Liver (tissue), 8 donors: ENCODE measurements at regions not wholly inside any gene's neighbourhood (a gene's known extent, or its start where the extent isn't known, plus 50 kb on each side); places are given as distances from the start of the nearest gene placed in this dataset.

ENCODE experiments used
- DNase-seq: peaks from one replicate; pipeline ENCODE4 v3.0.0-alpha.2; 2017; ENCODE audit warnings: low spot score
- H3K27ac ChIP-seq, 2 donors: one replicate each; pipeline ENCODE4 v1.7.0; 2013; ENCODE audit warnings: inconsistent platforms in 2 of 2, low read length in 2 of 2, control low read depth in 1 of 2, low read depth in 1 of 2, mild to moderate bottlenecking in 1 of 2
- H3K27me3 ChIP-seq, 4 donors: one replicate each; pipeline versions ENCODE4 v1.6.1 to v1.7.0; 2013; ENCODE audit warnings: low read length in 3 of 4, inconsistent platforms in 1 of 4, mild to moderate bottlenecking in 1 of 4, moderate library complexity in 1 of 4; ENCODE audit not compliant: control insufficient read depth in 4 of 4, insufficient read depth in 4 of 4
- H3K36me3 ChIP-seq, 4 donors: one replicate each; pipeline versions ENCODE4 v1.6.1 to v1.7.0; 2013; ENCODE audit warnings: low read length in 3 of 4, mild to moderate bottlenecking in 3 of 4, low read depth in 1 of 4, moderate library complexity in 1 of 4; ENCODE audit not compliant: control insufficient read depth in 4 of 4, insufficient read depth in 3 of 4
- H3K4me1 ChIP-seq, 4 donors: one replicate each; pipeline versions ENCODE4 v1.6.1 to v1.7.0; 2013; ENCODE audit warnings: low read length in 3 of 4, mild to moderate bottlenecking in 3 of 4, moderate library complexity in 1 of 4; ENCODE audit not compliant: control insufficient read depth in 4 of 4, insufficient read depth in 4 of 4
- H3K4me3 ChIP-seq, 3 donors: one replicate each; pipeline versions ENCODE4 v1.6.1 to v1.7.0; 2013; ENCODE audit warnings: low read length in 3 of 3, control low read depth in 1 of 3, low read depth in 1 of 3, mild to moderate bottlenecking in 1 of 3
- H3K9ac ChIP-seq, 2 donors: one replicate each; pipeline ENCODE4 v1.7.0; 2013; ENCODE audit warnings: low read length in 2 of 2, mild to moderate bottlenecking in 2 of 2, moderate library complexity in 2 of 2, control low read depth in 1 of 2, low read depth in 1 of 2
- H3K9me3 ChIP-seq, 4 donors: one replicate each; pipeline versions ENCODE4 v1.6.1 to v1.7.0; 2013; ENCODE audit warnings: low read length in 3 of 4; ENCODE audit not compliant: control insufficient read depth in 4 of 4
- ATF3 ChIP-seq: IDR thresholded peaks from 2 replicates; pipeline ENCODE4 v1.6.1; 2016; ENCODE audit warnings: antibody characterized with exemption
- CTCF ChIP-seq: fragments of 150-350 bp; IDR thresholded peaks from 2 replicates; pipeline ENCODE4 v1.5.1; 2017; ENCODE audit warnings: improper control_type of control experiment, low read depth, low read length; ENCODE audit not compliant: missing input control
- EGR1 ChIP-seq, 2 donors: IDR thresholded peaks; 2 replicates each; pipeline ENCODE4 v1.6.1; 2016 to 2018; ENCODE audit warnings: antibody characterized with exemption in 2 of 2, low read depth in 2 of 2
- FOXA1 ChIP-seq: IDR thresholded peaks from 2 replicates; pipeline ENCODE4 v1.6.1; 2016; ENCODE audit warnings: antibody characterized with exemption
- FOXA2 ChIP-seq: IDR thresholded peaks from 2 replicates; pipeline ENCODE4 v1.6.1; 2016; ENCODE audit warnings: antibody characterized with exemption
- GABPA ChIP-seq, 2 donors: IDR thresholded peaks in 1 of 2; conservative IDR thresholded peaks in 1 of 2; 2 replicates each; pipeline ENCODE4 v1.6.1; 2016; ENCODE audit warnings: antibody characterized with exemption in 2 of 2, mild to moderate bottlenecking in 1 of 2, moderate library complexity in 1 of 2
- HNF4A ChIP-seq, 2 donors: conservative IDR thresholded peaks; 2 replicates each; pipeline ENCODE4 v1.6.1; 2016; ENCODE audit warnings: antibody characterized with exemption in 2 of 2, mild to moderate bottlenecking in 2 of 2
- HNF4G ChIP-seq: IDR thresholded peaks from 2 replicates; pipeline ENCODE4 v1.6.1; 2016; ENCODE audit warnings: antibody characterized with exemption
- MAX ChIP-seq: IDR thresholded peaks from 2 replicates; pipeline ENCODE4 v1.6.1; 2016; ENCODE audit warnings: antibody characterized with exemption
- NR2F2 ChIP-seq: IDR thresholded peaks from 2 replicates; pipeline ENCODE4 v1.6.1; 2016; ENCODE audit warnings: antibody characterized with exemption
- RAD21 ChIP-seq, 2 donors: IDR thresholded peaks; 2 replicates each; pipeline ENCODE4 v1.6.1; 2016; ENCODE audit warnings: antibody characterized with exemption in 2 of 2, mild to moderate bottlenecking in 2 of 2
- REST ChIP-seq: IDR thresholded peaks from 2 replicates; pipeline ENCODE4 v1.6.1; 2016; ENCODE audit warnings: antibody characterized with exemption, mild to moderate bottlenecking
- RXRA ChIP-seq, 2 donors: IDR thresholded peaks; 2 replicates each; pipeline ENCODE4 v1.6.1; 2017 to 2018; ENCODE audit warnings: antibody characterized with exemption in 2 of 2, mild to moderate bottlenecking in 1 of 2
- SP1 ChIP-seq: IDR thresholded peaks from 2 replicates; pipeline ENCODE4 v1.6.1; 2018; ENCODE audit warnings: antibody characterized with exemption, mild to moderate bottlenecking
- TAF1 ChIP-seq: conservative IDR thresholded peaks from 2 replicates; pipeline ENCODE4 v1.6.1; 2016; ENCODE audit warnings: antibody characterized with exemption, mild to moderate bottlenecking
- YY1 ChIP-seq: IDR thresholded peaks from 2 replicates; pipeline ENCODE4 v1.6.1; 2016; ENCODE audit warnings: antibody characterized with exemption, mild to moderate bottlenecking
- ZBTB33 ChIP-seq: IDR thresholded peaks from 2 replicates; pipeline ENCODE4 v1.6.1; 2016; ENCODE audit warnings: antibody characterized with exemption
- whole genome bisulfite sequencing: extraction: QIAGEN DNeasy Blood & Tissue Kit; methylation state at CpG from one replicate; pipeline ENCODE4 v1.1.7; 2013; 5-methylcytosine and 5-hydroxymethylcytosine counted together
- donor health status: healthy.
- donor health status: healthy.
- donor health status: healthy.
- donor health status: healthy.
- donor health status: healthy.

GRCh38 chr22:48835857-48836672 lies 991.6 kb downstream of the BRD1 start:
- Histone ChIP-seq H3K27me3 (no peaks in the 10 kb centered on the region), H3K4me3 (no peak overlapping the region), H3K9me3 (peaks cover 0 to 5% (median 0%) of the 10 kb centered on the region in 4 donors), H3K9ac (no peak overlapping the region), H3K27ac (no peak overlapping the region), H3K36me3 (no peaks in the 10 kb centered on the region), H3K4me1 (no peaks in the 10 kb centered on the region)
- WGBS: 89% methylated on average over 33 of the region's 33 CpGs
- TF ChIP-seq TAF1 (no peak), NR2F2 (no peak), EGR1 (IDR thresholded peaks at IDR 0.05; ENCODE audit: low read depth in 2 of 2) (no peak), RAD21 (IDR thresholded peaks at IDR 0.05) (no peak)
- DNase-seq: no peak

- H3K27ac ChIP-seq: no peak overlapping the region
- no peaks in the 10 kb centered on the region for H3K36me3 ChIP-seq
- H3K9me3 ChIP-seq: peaks cover 0 to 6% (median under 1%) of the 10 kb centered on the region in 4 donors
- no peak for TF ChIP-seq RAD21 (IDR thresholded peaks at IDR 0.05)
- TF ChIP-seq NR2F2: no peak
- no peak for TF ChIP-seq HNF4G
- no peak for TF ChIP-seq ZBTB33
- no peak for TF ChIP-seq FOXA1
- no peak for TF ChIP-seq FOXA2
- no peak for TF ChIP-seq CTCF
- no peak for TF ChIP-seq YY1
- TF ChIP-seq ATF3: no peak
- TF ChIP-seq MAX: no peak
- TF ChIP-seq SP1: no peak
- no peak for TF ChIP-seq TAF1
- no peak for TF ChIP-seq GABPA (IDR thresholded peaks at IDR 0.05 in 1 of 2, conservative IDR thresholded peaks at IDR 0.05 in 1 of 2)
- no peaks in the 10 kb centered on the region for H3K27me3 ChIP-seq
- no peak overlapping the region for H3K9ac ChIP-seq
- H3K4me1 ChIP-seq: no peaks in the 10 kb centered on the region
- 86% methylated on average over 11 of the region's 11 CpGs for WGBS
- DNase-seq: no peak
- H3K4me3 ChIP-seq: no peak overlapping the region
These were observed 992.3 kb downstream of the BRD1 start for GRCh38 chr22:48835364-48835763.

GRCh38 chr22:48834404-48834803 lies 993.3 kb downstream of the BRD1 start:
- H3K9ac ChIP-seq: no peak overlapping the region
- no peak overlapping the region for H3K27ac ChIP-seq
- no peaks in the 10 kb centered on the region for H3K4me1 ChIP-seq
- no peaks in the 10 kb centered on the region for H3K27me3 ChIP-seq
- H3K4me3 ChIP-seq: no peak overlapping the region
- 77% methylated on average over 5 of the region's 5 CpGs for WGBS
- peaks cover 0 to 6% (median under 1%) of the 10 kb centered on the region in 4 donors for H3K9me3 ChIP-seq
- DNase-seq: no peak
- H3K36me3 ChIP-seq: no peaks in the 10 kb centered on the region
- TF ChIP-seq NR2F2 (no peak), MAX (no peak), HNF4A (conservative IDR thresholded peaks at IDR 0.05) (no peak), EGR1 (IDR thresholded peaks at IDR 0.05; ENCODE audit: low read depth in 2 of 2) (no peak), RAD21 (IDR thresholded peaks at IDR 0.05) (no peak), TAF1 (no peak), REST (no peak), ZBTB33 (no peak), RXRA (IDR thresholded peaks at IDR 0.05) (no peak)
